Ascending aorta (tissue), 2 donors: ENCODE measurements at regions not wholly inside any gene's neighbourhood (a gene's known extent, or its start where the extent isn't known, plus 50 kb on each side); places are given as distances from the start of the nearest gene placed in this dataset.

Source experiments
- DNase-seq, 2 donors: peaks; one replicate each; pipeline ENCODE4 v3.0.0-alpha.2; 2019; ENCODE audit warnings: low spot score in 2 of 2
- H3K27ac ChIP-seq, 2 donors: fragments of 200-600 bp; sonication (generic); one replicate each; pipeline ENCODE4 v1.5.1; 2016 to 2017; ENCODE audit warnings: mild to moderate bottlenecking in 1 of 2
- H3K27me3 ChIP-seq: fragments of 200-600 bp; sonication (generic); one replicate; pipeline ENCODE4 v1.5.1; 2017
- H3K36me3 ChIP-seq, 2 donors: fragments of 200-600 bp; sonication (generic); one replicate each; pipeline ENCODE4 v1.5.1; 2016
- H3K4me1 ChIP-seq, 2 donors: fragments of 200-600 bp; sonication (generic); one replicate each; pipeline ENCODE4 v1.5.1; 2016 to 2017; ENCODE audit warnings: mild to moderate bottlenecking in 1 of 2
- H3K4me3 ChIP-seq, 2 donors: fragments of 200-600 bp; sonication (generic); one replicate each; pipeline ENCODE4 v1.5.1; 2016 to 2017; ENCODE audit warnings: mild to moderate bottlenecking in 1 of 2
- H3K9me3 ChIP-seq, 2 donors: fragments of 200-600 bp; sonication (generic); one replicate each; pipeline ENCODE4 v1.5.1; 2016
- intact Hi-C: fragments of 100-400 bp; cut with DNase I; formaldehyde crosslinking; loops from one replicate; pipeline ENCODE4 v1.15.1; 2023
- TF ChIP-seq, protein P1 (sequence below), 3 experiments: fragments of 200-600 bp in 2 of 3; fragments of 450-650 bp in 1 of 3; sonication (generic) in 2 of 3; IDR thresholded peaks; one replicate each; pipeline ENCODE4 v1.5.1; 2016 to 2019; ENCODE audit warnings: antibody characterized with exemption in 3 of 3, mild to moderate bottlenecking in 1 of 3, moderate library complexity in 1 of 3

DNA sequence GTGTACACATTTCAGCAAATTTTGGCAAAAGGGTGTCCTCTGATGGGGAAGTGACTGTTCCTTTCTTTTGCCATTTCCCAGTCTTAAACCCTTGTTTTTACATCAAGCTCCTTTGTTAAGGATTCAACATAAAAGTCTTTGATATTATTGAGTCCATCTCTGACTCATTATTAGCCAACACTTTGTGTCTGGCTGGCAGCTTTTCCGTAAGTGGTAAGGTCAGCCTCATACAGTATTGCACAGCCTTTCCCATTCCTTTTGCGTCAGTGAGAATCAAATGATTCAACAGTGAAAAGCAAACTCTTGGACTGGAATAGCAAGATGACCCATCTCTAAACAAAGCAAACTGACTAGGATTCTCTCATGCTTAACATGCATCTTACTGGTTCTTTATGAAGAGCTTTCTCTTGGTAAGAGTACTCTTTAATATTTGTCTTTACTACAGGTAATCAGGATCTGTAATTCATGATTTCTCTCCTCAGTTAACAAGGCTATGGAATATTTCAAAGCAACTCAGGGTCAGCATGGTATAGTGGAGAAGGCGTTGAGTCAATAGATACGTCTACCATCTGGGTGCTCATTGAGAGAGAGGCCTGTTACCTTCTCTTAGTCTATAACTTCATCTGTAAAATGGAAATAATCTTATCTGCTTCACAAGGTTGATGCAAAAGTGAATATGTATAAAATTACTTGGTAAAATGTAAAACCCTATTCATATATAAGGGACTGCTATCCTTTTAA, 183.6 kb downstream of the PRL start:
- TF ChIP-seq, protein P1, sequence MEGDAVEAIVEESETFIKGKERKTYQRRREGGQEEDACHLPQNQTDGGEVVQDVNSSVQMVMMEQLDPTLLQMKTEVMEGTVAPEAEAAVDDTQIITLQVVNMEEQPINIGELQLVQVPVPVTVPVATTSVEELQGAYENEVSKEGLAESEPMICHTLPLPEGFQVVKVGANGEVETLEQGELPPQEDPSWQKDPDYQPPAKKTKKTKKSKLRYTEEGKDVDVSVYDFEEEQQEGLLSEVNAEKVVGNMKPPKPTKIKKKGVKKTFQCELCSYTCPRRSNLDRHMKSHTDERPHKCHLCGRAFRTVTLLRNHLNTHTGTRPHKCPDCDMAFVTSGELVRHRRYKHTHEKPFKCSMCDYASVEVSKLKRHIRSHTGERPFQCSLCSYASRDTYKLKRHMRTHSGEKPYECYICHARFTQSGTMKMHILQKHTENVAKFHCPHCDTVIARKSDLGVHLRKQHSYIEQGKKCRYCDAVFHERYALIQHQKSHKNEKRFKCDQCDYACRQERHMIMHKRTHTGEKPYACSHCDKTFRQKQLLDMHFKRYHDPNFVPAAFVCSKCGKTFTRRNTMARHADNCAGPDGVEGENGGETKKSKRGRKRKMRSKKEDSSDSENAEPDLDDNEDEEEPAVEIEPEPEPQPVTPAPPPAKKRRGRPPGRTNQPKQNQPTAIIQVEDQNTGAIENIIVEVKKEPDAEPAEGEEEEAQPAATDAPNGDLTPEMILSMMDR (IDR thresholded peaks at IDR 0.05), result no peak
- Histone ChIP-seq H3K36me3 (peaks cover 0 to 4% of the 10 kb centered on the region in 2 donors), H3K27me3 (no peaks in the 10 kb centered on the region), H3K4me3 (no peak overlapping the region), H3K4me1 (no peaks in the 10 kb centered on the region), H3K27ac (no peak overlapping the region), H3K9me3 (no peaks in the 10 kb centered on the region)
- peak in 1 of 2 donors; percentile 79 for DNase-seq
- intact Hi-C loops, result no loop called here

DNA sequence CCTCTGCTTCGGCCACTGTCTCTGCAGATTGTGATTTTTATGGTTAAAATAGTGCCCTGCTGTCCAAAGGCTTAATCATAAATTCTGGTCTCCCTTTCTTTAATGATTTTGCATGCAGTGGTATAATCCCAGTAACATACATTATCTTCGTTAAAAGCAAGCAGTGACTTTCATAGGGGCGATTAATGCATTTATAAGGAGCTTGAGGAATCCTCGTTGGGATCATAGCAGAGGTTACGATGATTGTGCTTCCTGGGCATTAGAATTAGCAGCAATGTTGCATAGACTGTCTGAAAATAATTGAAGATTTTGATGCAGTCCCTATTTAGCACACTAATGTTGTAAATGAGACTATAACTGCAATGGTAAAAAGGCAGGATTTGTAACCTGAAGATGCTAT, 181.3 kb downstream of the PRL start:
- Histone ChIP-seq H3K4me3 (no peak overlapping the region), H3K27me3 (no peaks in the 10 kb centered on the region), H3K4me1 (no peaks in the 10 kb centered on the region), H3K36me3 (peaks cover 0 to 4% of the 10 kb centered on the region in 2 donors), H3K27ac (no peak overlapping the region), H3K9me3 (no peaks in the 10 kb centered on the region)
- no peak for DNase-seq
- intact Hi-C loops, result no loop called here
- TF ChIP-seq, protein P1 (IDR thresholded peaks at IDR 0.05), result no peak

DNA sequence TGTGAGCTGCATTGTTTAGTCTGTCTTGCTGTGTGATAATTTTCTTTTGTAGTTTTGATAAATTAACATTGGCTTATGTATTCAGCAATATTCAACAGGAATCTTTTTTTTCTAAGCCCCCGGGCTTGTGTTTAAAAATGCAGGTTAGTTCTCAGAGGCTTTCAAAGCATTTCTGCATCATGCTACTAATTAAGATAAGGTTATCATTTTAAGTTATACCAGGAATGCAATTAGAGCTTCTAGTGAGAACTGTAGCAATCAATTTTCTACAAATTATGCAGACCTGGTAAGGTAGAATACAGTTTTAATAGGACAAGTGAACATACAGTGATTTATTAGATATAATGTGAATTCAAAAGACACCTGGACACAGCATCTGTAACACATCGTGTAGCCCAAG, 179.2 kb downstream of the PRL start:
- Histone ChIP-seq H3K9me3 (no peaks in the 10 kb centered on the region), H3K27me3 (no peaks in the 10 kb centered on the region), H3K4me3 (no peak overlapping the region), H3K4me1 (no peaks in the 10 kb centered on the region), H3K36me3 (no peaks in the 10 kb centered on the region), H3K27ac (no peak overlapping the region)
- intact Hi-C loops, result no loop called here
- TF ChIP-seq, protein P1 (IDR thresholded peaks at IDR 0.05), result no peak
- DNase-seq, result no peak

DNA sequence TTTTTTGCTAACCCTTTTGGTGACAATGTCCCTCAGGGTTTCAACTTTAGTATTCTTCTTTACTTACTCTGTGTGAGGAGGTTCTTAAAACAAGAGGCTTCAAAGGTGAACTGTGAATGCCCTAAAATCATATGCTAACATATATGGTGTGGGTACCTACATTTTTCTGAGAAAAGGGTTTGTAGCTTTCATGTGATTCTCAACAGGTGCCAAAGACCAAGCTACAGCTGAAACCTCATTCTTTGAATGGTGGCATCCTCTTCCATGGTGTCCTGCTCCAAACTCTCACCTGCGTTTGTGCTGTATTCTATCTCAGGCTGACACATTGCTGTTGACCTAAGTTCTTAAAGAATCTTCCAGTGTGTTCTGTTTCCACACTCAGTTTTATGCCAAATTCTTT, 177.3 kb downstream of the PRL start:
- H3K4me3 ChIP-seq, result no peak overlapping the region
- no peaks in the 10 kb centered on the region for H3K4me1 ChIP-seq
- no peaks in the 10 kb centered on the region for H3K9me3 ChIP-seq
- TF ChIP-seq, protein P1 (IDR thresholded peaks at IDR 0.05), result no peak
- H3K27me3 ChIP-seq, result no peaks in the 10 kb centered on the region
- H3K36me3 ChIP-seq, result no peaks in the 10 kb centered on the region
- no peak overlapping the region for H3K27ac ChIP-seq
- intact Hi-C loops, result no loop called here
- DNase-seq, result no peak

DNA sequence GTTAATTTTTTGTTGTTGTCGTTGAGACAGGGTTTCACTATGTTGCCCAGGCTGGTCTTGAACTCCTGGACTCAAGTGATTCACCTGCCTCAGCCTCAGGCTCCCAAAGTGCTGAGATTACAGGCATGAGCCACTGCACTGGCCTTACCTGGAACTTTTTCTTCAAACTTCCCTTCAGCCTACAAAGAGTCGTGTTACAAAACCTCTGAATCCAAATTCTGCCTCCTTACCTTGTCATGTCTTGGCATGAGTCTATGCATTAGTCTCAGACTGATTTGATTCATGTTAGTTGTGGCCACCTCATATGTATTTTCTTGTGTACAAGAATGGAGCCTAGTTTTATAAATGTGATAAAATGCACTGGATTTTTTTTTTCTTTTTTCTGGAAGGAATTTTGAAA, 172.1 kb downstream of the PRL start:
- intact Hi-C loops, result no loop called here

More for the DNA sequence above, 172.1 kb downstream of the PRL start:
- H3K27ac ChIP-seq, result no peak overlapping the region
- DNase-seq, result no peak
- no peaks in the 10 kb centered on the region for H3K4me1 ChIP-seq
- H3K36me3 ChIP-seq, result no peaks in the 10 kb centered on the region
- no peaks in the 10 kb centered on the region for H3K27me3 ChIP-seq
- no peak overlapping the region for H3K4me3 ChIP-seq
- TF ChIP-seq, protein P1 (IDR thresholded peaks at IDR 0.05), result no peak
- peaks cover 0 to 8% of the 10 kb centered on the region in 2 donors for H3K9me3 ChIP-seq
